NB4 (cell line): ENCODE measurements at regions not wholly inside any gene's neighbourhood (a gene's known extent, or its start where the extent isn't known, plus 50 kb on each side); places are given as distances from the start of the nearest gene placed in this dataset.
"Not testable (repeated sequence)": the region's sequence is repeated elsewhere in the genome, so short reads cannot be mapped to it uniquely, and the experiment has no call there.

ENCODE experiments used
- DNase-seq: peaks from one replicate; pipeline ENCODE4 v3.0.0; 2010; ENCODE audit warnings: low read depth
- H3K4me3 ChIP-seq: one replicate; pipeline ENCODE4 v1.5.1; 2011; ENCODE audit warnings: mild to moderate bottlenecking, low read depth, low read length, moderate library complexity
- MYC ChIP-seq: IDR thresholded peaks from 2 replicates; pipeline ENCODE4 v1.6.1; 2011; ENCODE audit warnings: low read depth, low read length
- POLR2A ChIP-seq: IDR thresholded peaks from 2 replicates; pipeline ENCODE4 v1.6.1; 2011; ENCODE audit warnings: mild to moderate bottlenecking; ENCODE audit not compliant: insufficient read length; ENCODE audit errors: extremely low read depth
- TF ChIP-seq, protein P1 (sequence below): IDR thresholded peaks from one replicate; pipeline ENCODE4 v1.5.1; 2012; ENCODE audit warnings: low read depth, low read length
- TF ChIP-seq, protein P2 (sequence below): IDR thresholded peaks from 2 replicates; pipeline ENCODE4 v1.6.1; 2011; ENCODE audit warnings: low read depth, low read length

DNA sequence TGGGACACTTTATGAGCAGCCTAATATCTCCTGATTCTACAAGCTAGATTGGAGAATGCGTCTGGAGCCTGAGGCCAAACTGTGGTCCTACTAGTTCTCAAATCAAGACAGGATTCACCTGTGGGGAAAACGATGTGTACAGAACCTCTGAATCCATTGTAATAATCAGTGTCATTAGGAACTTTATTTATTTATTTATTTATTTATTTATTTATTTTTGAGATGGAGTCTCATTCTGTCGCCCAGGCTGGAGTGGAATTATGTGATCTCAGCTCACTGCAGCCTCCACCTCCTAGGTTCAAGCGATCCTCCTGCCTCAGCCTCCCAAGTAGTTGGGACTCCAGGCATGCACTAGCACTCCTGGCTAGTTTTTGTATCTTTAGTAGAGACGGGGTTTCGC lies 52.6 kb upstream of the KIF26B start:
- H3K4me3 ChIP-seq, DNase-seq: not testable (repeated sequence)

DNA sequence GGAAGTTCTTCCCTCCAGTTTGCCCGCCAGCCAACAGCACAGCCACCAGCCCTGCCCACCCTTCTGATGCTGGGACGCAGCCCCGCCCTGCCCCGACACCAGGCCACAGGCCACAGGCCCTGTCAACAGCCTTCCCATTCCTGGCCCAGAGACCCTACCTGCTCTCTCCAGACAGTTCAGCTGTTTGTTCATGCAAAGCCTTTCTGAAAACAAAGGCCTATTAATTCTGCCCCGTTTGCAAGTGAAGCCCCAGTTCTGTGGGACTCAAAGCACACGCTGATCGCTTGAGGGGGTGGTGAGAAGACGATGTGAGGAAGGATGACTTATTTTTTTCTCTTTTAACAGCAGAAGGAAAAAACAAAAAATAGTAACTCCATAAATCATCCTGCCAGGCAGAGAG lies 55.4 kb upstream of the KIF26B start:
- no peak overlapping the region for H3K4me3 ChIP-seq
- TF ChIP-seq, protein P1, sequence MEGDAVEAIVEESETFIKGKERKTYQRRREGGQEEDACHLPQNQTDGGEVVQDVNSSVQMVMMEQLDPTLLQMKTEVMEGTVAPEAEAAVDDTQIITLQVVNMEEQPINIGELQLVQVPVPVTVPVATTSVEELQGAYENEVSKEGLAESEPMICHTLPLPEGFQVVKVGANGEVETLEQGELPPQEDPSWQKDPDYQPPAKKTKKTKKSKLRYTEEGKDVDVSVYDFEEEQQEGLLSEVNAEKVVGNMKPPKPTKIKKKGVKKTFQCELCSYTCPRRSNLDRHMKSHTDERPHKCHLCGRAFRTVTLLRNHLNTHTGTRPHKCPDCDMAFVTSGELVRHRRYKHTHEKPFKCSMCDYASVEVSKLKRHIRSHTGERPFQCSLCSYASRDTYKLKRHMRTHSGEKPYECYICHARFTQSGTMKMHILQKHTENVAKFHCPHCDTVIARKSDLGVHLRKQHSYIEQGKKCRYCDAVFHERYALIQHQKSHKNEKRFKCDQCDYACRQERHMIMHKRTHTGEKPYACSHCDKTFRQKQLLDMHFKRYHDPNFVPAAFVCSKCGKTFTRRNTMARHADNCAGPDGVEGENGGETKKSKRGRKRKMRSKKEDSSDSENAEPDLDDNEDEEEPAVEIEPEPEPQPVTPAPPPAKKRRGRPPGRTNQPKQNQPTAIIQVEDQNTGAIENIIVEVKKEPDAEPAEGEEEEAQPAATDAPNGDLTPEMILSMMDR = no peak
- TF ChIP-seq, protein P2, sequence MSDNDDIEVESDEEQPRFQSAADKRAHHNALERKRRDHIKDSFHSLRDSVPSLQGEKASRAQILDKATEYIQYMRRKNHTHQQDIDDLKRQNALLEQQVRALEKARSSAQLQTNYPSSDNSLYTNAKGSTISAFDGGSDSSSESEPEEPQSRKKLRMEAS = no peak
- TF ChIP-seq MYC (no peak), POLR2A (no peak)
- no peak for DNase-seq

DNA sequence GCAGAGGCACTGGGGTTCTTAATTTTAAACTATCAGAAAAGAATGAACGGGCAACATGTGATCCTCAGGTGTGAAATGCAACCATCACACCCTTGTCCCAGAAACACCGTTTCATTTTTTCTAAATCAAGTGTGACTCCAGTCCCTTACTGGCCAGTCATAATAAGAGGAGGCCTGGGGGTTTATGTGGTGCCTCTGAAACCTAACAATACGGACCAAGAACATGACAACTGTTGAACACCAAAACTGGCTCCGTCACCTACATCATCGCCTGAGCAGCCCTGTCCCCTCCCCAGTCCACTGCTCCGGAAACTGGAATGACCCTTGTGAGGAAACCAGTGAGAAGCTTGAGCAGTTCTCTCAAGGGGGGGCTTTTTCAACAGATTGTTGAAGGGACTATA lies 55.9 kb upstream of the KIF26B start:
- TF ChIP-seq POLR2A (no peak), MYC (no peak)
- TF ChIP-seq, protein P2 = no peak
- TF ChIP-seq, protein P1 = no peak
- DNase-seq = no peak
- H3K4me3 ChIP-seq = no peak overlapping the region

DNA sequence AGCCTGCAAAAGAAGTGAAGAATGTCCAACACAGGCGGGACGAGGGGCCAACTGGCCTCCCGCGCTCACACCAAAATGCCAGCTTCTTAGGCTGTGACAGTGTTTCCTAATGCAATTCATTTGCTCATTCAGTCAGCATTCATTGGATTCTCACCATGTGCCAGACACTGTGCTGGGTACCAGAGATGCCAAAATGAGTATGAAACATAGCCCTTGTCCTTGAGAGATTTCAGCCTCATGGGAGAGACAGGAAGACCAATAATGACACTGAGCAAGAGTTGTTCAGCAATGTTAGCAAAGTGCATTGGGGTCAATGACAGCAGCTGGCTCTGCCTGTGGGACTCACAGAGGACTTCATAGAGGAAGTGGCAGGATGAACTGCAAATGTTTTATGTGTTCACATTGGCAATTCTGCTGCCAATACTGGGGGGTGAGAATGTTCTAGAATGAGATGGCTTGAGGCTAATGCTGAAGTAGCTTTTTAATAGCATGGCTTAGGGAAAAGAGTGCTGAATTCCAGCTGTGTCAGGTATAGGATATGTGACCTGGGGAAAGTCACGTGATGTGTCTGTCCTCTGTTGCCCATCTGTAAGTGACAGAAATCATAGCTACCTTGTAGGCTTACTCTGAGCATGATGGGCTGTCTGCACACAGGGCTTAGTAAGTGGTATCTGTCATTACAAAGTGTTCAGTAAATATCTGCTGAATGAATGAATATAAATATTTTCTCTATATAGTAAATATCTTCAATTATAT lies 58.3 kb upstream of the KIF26B start:
- TF ChIP-seq MYC (no peak), POLR2A (no peak)
- TF ChIP-seq, protein P1 = no peak
- TF ChIP-seq, protein P2 = no peak
- peak; percentile 13 for DNase-seq
- no peak overlapping the region for H3K4me3 ChIP-seq

DNA sequence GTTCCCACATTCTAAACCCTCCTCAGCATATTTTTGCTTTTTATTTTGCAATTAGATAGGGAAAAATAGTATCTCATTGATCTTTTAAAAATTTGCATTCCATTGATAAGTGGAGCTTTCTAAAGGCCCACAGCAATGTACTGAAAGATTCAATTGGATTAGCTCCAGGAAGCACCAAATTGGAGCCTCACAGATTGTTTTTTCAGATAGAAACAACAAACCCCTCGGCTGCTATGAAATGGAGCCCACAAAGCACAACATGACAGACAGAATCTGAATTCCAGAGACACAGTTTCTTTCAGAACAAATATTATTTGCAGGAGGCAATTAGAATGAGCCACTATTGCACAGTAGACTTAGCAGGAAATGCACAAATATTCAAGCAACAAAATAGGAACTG lies 58.9 kb upstream of the KIF26B start:
- H3K4me3 ChIP-seq = no peak overlapping the region
- no peak for DNase-seq
- TF ChIP-seq, protein P2 = no peak
- TF ChIP-seq MYC (no peak), POLR2A (no peak)
- TF ChIP-seq, protein P1 = no peak

DNA sequence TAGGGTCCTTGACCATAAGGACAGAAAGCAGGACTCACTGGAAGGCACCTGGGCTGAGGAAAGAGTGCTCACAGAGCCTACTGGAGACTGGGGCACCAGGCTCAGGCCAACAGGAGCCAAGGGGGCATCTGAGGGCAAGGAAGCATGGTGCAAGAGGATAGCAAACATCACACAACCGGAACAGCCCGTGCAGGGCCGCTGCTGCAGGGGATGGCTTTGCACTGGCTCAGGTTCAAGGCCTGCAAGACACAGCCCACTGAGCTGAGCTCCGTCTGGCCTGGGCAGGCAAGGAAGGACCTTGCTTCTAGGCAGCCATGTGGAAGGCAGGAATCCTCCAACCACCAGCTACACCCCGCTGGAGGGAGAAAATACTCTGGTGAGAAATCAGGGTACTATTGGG lies 59.8 kb upstream of the KIF26B start:
- TF ChIP-seq, protein P1 = no peak
- TF ChIP-seq POLR2A (no peak), MYC (no peak)
- TF ChIP-seq, protein P2 = no peak
- no peak for DNase-seq
- H3K4me3 ChIP-seq = no peak overlapping the region
